Cardiac muscle cell (in vitro differentiated cells and primary cell): ENCODE measurements at regions not wholly inside any gene's neighbourhood (a gene's known extent, or its start where the extent isn't known, plus 50 kb on each side); places are given as distances from the start of the nearest gene placed in this dataset.

ENCODE experiments used
- DNase-seq, 2 donors: peaks; one replicate each; pipeline versions ENCODE4 v3.0.0 to v3.0.0-alpha.2; 2010 to 2017; ENCODE audit warnings: low read depth in 1 of 2, low spot score in 1 of 2
- H3K27ac ChIP-seq: fragments of 200-600 bp; sonication (generic); 2 replicates; pipeline ENCODE4 v1.5.1; 2016
- H3K27me3 ChIP-seq: fragments of 200-600 bp; sonication (generic); 2 replicates; pipeline ENCODE4 v1.6.0; 2016; ENCODE audit warnings: control low read depth
- H3K36me3 ChIP-seq: fragments of 200-600 bp; sonication (generic); 2 replicates; pipeline ENCODE4 v1.5.1; 2016; ENCODE audit warnings: control low read depth
- H3K4me1 ChIP-seq: fragments of 200-600 bp; sonication (generic); 2 replicates; pipeline ENCODE4 v1.8.1; 2017; ENCODE audit warnings: low read depth, mild to moderate bottlenecking, mixed run types
- H3K4me3 ChIP-seq: fragments of 200-600 bp; sonication (generic); 2 replicates; pipeline ENCODE4 v1.5.1; 2016; ENCODE audit warnings: mild to moderate bottlenecking
- H3K9me3 ChIP-seq: fragments of 200-600 bp; sonication (generic); 2 replicates; pipeline ENCODE4 v1.5.1; 2017; ENCODE audit warnings: low read depth, mild to moderate bottlenecking, control low read depth
- TF ChIP-seq, protein P1 (sequence below): IDR thresholded peaks from 2 replicates; pipeline ENCODE4 v1.5.1; 2012; ENCODE audit warnings: low read depth, mild to moderate bottlenecking, low read length

DNA sequence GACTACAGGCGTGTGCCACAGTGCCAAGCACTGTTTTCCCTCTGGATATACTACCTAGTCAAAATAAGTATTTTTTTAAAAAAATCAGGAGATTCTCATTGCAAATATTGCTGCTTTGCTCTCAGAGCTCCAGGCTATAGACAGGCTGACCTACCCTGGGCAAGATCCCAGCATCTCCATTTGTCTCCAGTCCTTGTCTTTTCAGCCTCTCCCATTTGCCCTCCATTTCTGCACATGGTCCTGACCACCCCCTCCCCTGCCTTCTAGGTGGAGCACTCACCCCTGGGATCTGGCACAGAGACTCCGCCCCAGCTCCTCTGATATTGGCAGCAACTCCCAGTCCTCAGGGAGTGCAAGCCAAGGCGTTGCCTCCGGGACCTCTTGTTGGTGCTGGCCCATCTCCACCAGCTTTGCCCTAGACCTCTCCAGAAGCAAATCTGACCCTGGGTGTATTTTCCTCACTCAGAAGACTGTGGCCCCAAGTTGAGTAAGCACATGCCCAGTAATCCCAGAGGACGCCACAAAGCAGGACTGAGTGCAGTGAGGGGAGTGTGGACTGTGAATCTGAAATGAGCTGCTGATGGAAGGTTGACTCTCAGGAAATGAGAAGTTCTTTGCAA, 120.6 kb downstream of the MTPAP start:
- Histone ChIP-seq H3K4me1 (peaks cover 8% of the 10 kb centered on the region), H3K9me3 (no peaks in the 10 kb centered on the region), H3K27ac (no peak overlapping the region), H3K36me3 (no peaks in the 10 kb centered on the region), H3K27me3 (no peaks in the 10 kb centered on the region), H3K4me3 (no peak overlapping the region)
- peak in 1 of 2 donors; percentile 4 for DNase-seq
- TF ChIP-seq, protein P1, sequence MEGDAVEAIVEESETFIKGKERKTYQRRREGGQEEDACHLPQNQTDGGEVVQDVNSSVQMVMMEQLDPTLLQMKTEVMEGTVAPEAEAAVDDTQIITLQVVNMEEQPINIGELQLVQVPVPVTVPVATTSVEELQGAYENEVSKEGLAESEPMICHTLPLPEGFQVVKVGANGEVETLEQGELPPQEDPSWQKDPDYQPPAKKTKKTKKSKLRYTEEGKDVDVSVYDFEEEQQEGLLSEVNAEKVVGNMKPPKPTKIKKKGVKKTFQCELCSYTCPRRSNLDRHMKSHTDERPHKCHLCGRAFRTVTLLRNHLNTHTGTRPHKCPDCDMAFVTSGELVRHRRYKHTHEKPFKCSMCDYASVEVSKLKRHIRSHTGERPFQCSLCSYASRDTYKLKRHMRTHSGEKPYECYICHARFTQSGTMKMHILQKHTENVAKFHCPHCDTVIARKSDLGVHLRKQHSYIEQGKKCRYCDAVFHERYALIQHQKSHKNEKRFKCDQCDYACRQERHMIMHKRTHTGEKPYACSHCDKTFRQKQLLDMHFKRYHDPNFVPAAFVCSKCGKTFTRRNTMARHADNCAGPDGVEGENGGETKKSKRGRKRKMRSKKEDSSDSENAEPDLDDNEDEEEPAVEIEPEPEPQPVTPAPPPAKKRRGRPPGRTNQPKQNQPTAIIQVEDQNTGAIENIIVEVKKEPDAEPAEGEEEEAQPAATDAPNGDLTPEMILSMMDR = no peak

DNA sequence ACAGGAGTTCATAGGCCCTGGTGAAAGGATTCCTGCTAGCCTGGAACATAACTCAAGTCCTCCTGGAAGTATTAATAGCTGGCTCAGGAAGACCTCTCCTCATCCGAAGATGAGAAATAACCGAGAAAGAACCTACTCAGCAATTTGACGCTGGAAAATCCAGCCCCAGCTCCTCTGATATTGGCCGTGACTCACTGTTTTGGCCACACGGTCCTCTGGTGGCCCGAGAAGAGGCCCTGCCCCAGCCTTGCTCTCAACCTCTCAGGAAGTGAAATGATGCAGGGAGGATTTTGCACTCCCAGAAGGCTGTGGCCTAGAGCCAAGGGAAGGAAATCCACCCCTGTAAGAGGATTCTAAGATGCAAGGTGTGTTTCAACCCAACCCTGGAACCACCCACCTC, 121.6 kb downstream of the MTPAP start:
- H3K9me3 ChIP-seq = no peaks in the 10 kb centered on the region
- no peaks in the 10 kb centered on the region for H3K4me1 ChIP-seq
- no peaks in the 10 kb centered on the region for H3K27me3 ChIP-seq
- H3K4me3 ChIP-seq = no peak overlapping the region
- no peak overlapping the region for H3K27ac ChIP-seq
- no peaks in the 10 kb centered on the region for H3K36me3 ChIP-seq
- DNase-seq = peak in 1 of 2 donors; percentile 55
- TF ChIP-seq, protein P1 = no peak

DNA sequence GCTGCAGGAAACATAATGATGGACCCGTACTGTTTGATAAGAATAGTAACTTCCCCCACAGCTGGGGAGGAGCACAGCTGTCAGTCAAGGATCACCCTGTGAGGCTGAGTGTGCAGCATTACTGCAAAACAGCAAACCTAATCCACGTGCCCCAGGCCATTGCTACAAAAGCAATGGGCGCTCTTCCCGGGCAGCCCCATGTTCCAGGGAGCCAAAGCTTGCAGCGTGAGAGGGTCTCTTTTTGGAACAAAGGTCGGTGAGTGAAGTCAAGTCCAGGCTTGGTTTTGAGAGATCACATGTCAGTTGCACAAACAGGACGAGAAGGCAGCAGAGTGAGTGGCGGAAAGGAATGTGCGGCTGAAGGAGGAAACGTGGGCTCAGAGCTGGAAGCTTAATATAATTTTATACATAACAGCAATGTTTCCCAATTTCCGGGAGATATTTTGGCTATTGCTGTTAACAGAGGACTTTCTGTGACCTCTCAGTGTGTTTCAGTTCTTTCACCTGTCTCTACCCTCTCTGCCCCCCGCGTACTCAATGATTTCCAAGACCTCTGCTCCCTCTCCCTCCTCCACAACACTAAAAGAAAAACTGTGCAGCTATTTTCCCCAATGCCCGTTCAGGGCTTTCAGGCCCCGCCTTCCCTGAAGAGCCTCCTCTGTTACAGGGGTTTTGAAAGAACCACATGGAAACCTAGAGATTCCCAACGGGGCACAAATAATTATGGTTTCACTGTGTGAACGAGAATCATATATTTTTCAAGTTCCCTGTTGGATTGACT, 128.9 kb downstream of the MTPAP start:
- H3K9me3 ChIP-seq = no peaks in the 10 kb centered on the region
- H3K4me1 ChIP-seq = peaks cover 9% of the 10 kb centered on the region
- no peak overlapping the region for H3K4me3 ChIP-seq
- no peaks in the 10 kb centered on the region for H3K27me3 ChIP-seq
- no peak overlapping the region for H3K27ac ChIP-seq
- TF ChIP-seq, protein P1 = no peak
- peak in 1 of 2 donors; percentile 75 for DNase-seq
- no peaks in the 10 kb centered on the region for H3K36me3 ChIP-seq

DNA sequence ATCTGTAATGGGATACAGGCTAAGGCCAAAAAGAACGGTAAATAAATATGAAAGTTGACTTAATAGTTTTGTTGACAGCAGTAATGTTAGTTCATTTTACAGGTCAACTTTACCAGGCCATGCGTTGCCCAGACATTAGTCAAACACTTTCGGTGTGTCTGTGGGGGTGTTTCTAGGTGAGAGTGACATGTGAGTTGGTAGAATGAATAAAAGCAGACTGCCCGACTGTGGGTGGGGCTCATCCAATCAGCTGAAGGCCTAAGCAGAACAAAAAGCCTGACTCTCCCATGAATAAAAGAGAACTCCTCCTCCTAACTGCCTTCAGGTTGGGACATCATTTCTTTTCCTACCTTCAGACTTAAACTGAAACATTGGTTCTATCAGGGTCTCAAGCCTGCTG, 132.3 kb downstream of the MTPAP start:
- Histone ChIP-seq H3K4me3 (no peak overlapping the region), H3K4me1 (peaks cover 9% of the 10 kb centered on the region), H3K36me3 (no peaks in the 10 kb centered on the region), H3K27ac (no peak overlapping the region), H3K27me3 (no peaks in the 10 kb centered on the region), H3K9me3 (no peaks in the 10 kb centered on the region)
- DNase-seq = no peak
- TF ChIP-seq, protein P1 = no peak

DNA sequence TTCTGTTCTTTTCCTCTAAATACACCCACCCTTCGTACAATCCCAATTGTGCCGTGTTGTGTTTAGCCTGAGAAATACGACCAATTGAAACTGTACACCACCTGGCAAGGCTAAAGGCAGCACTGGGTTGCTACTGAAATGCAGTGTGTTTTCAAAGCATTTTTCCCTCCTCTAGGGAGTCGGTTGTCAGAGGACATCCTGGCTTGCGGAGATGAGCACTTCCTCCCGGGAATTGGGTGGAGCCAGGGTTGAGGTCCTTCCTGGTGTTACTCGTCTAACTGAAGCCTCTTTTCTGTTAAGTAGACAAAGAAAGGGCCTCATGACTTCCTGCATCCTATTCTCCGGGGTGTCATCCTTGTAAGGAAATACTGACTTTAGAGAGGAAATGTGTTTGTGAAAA, 133.5 kb downstream of the MTPAP start:
- TF ChIP-seq, protein P1 = no peak
- Histone ChIP-seq H3K27ac (no peak overlapping the region), H3K4me3 (no peak overlapping the region), H3K4me1 (peaks cover 9% of the 10 kb centered on the region), H3K36me3 (no peaks in the 10 kb centered on the region), H3K27me3 (no peaks in the 10 kb centered on the region), H3K9me3 (no peaks in the 10 kb centered on the region)
- DNase-seq = peak in 1 of 2 donors; percentile 72
